Psoas muscle (tissue), 7 donors: ENCODE measurements at regions not wholly inside any gene's neighbourhood (a gene's known extent, or its start where the extent isn't known, plus 50 kb on each side); places are given as distances from the start of the nearest gene placed in this dataset.
A peak's percentile ranks its signal among the peaks of the same experiment; 100 is the strongest.

ENCODE experiments used
- ATAC-seq, 4 donors: fragments of 200-7000 bp; cut with Tn5 transposase; one replicate each; pipeline ENCODE4 v1.9.1; 2020; ENCODE audit warnings: moderate library complexity in 3 of 4, mild to moderate bottlenecking in 2 of 4
- DNase-seq, 2 donors: peaks; one replicate each; pipeline ENCODE4 v3.0.0-alpha.2; 2020
- H3K27ac ChIP-seq: fragments of 200-600 bp; one replicate; pipeline ENCODE4 v1.8.0; 2022
- H3K27me3 ChIP-seq, 3 donors: fragments of 200-600 bp in 1 of 3; one replicate each; pipeline versions ENCODE4 v1.6.1 to v1.8.0; 2013 to 2022; ENCODE audit warnings: low read length in 2 of 3, mild to moderate bottlenecking in 2 of 3, moderate library complexity in 1 of 3; ENCODE audit not compliant: insufficient read depth in 3 of 3
- H3K36me3 ChIP-seq, 2 donors: fragments of 200-600 bp in 1 of 2; one replicate each; pipeline versions ENCODE4 v1.6.1 to v1.8.0; 2013 to 2022; ENCODE audit warnings: low read depth in 1 of 2, mild to moderate bottlenecking in 1 of 2, moderate library complexity in 1 of 2; ENCODE audit not compliant: insufficient read depth in 1 of 2
- H3K4me1 ChIP-seq: fragments of 200-600 bp; one replicate; pipeline ENCODE4 v1.8.0; 2022
- H3K4me3 ChIP-seq: fragments of 200-600 bp; one replicate; pipeline ENCODE4 v1.8.0; 2022; ENCODE audit warnings: mild to moderate bottlenecking
- H3K9me3 ChIP-seq: fragments of 200-600 bp; one replicate; pipeline ENCODE4 v1.8.0; 2022
- CTCF ChIP-seq: fragments of 200-600 bp; IDR thresholded peaks from one replicate; pipeline ENCODE4 v1.8.0; 2022; ENCODE audit warnings: antibody characterized with exemption
- WGBS, 3 donors: extraction: QIAGEN DNeasy Blood & Tissue Kit; methylation state at CpG; one replicate each; pipeline versions ENCODE4 v1.1.6 to v1.1.7; 2013; 5-methylcytosine and 5-hydroxymethylcytosine counted together
- intact Hi-C, 2 donors: fragments of 100-400 bp; cut with DNase I; formaldehyde crosslinking; loops; one replicate each; pipeline versions ENCODE4 v1.11.0 to v1.14.2; 2022
- donor health status: healthy with polysubstance abuse.
- donor health status: DM: no; HTN: no; CAD: no; lungs with moderate emphysema.
- donor health status: Bipolar disorder and iron deficiency.
- donor health status: healthy.
- donor health status: DM: yes; HTN: yes; CAD: no.
- donor health status: DM: no; HTN: no; CAD: no.
- donor health status: DM: yes; HTN: yes; CAD: no.

GRCh38 chr11:122232985-122233384 is 117.0 kb upstream of the BLID start:
- TF ChIP-seq CTCF, result no peak
- WGBS, 3 donors, result 96 to 100% (median 96%) methylated on average over 4 of the region's 4 CpGs
- no peaks in the 10 kb centered on the region for H3K27me3 ChIP-seq
- peaks cover 26% of the 10 kb centered on the region for H3K4me1 ChIP-seq
- no peak overlapping the region for H3K4me3 ChIP-seq
- ATAC-seq (no peak), DNase-seq (no peak)
- H3K9me3 ChIP-seq, result no peaks in the 10 kb centered on the region
- H3K36me3 ChIP-seq, result no peaks in the 10 kb centered on the region
- intact Hi-C loops, result no loop called here
- no peak overlapping the region for H3K27ac ChIP-seq

- intact Hi-C loops, result no loop called here
- peaks cover 21% of the 10 kb centered on the region for H3K4me1 ChIP-seq
- no peak for ATAC-seq
Measured at GRCh38 chr11:122230385-122230755, 114.4 kb upstream of the BLID start.

GRCh38 chr11:122229481-122230384 is 113.7 kb upstream of the BLID start:
- H3K4me1 ChIP-seq, result peaks cover 14% of the 10 kb centered on the region
- peak overlapping the region; percentile 29 for H3K4me3 ChIP-seq
- DNase-seq, result no peak
- no peaks in the 10 kb centered on the region for H3K27me3 ChIP-seq
- WGBS, 3 donors, result 41 to 51% (median 50%) methylated on average over 22 of the region's 22 CpGs
- H3K27ac ChIP-seq, result peak overlapping the region; percentile 58
- no peak for TF ChIP-seq CTCF
- H3K9me3 ChIP-seq, result no peaks in the 10 kb centered on the region
- peak in 2 of 4 donors; percentile 16 to 43 for ATAC-seq
- no peaks in the 10 kb centered on the region for H3K36me3 ChIP-seq
- intact Hi-C loops, result no loop called here

More at GRCh38 chr11:122230385-122230755, 114.4 kb upstream of the BLID start:
- peak overlapping the region; percentile 58 for H3K27ac ChIP-seq
- H3K27me3 ChIP-seq, result no peaks in the 10 kb centered on the region
- no peaks in the 10 kb centered on the region for H3K36me3 ChIP-seq
- WGBS, 3 donors, result 46 to 62% (median 60%) methylated on average over 7 of the region's 7 CpGs
- no peak for DNase-seq
- peak overlapping the region; percentile 29 for H3K4me3 ChIP-seq
- no peak for TF ChIP-seq CTCF
- no peaks in the 10 kb centered on the region for H3K9me3 ChIP-seq

GRCh38 chr11:122229078-122229477 is 113.1 kb upstream of the BLID start:
- no peaks in the 10 kb centered on the region for H3K9me3 ChIP-seq
- H3K27ac ChIP-seq, result peak overlapping the region; percentile 58
- no peak overlapping the region for H3K4me3 ChIP-seq
- no peak for DNase-seq
- WGBS, 3 donors, result 4 to 7% (median 6%) methylated on average over 2 of the region's 2 CpGs
- H3K4me1 ChIP-seq, result peaks cover 11% of the 10 kb centered on the region
- peak; percentile 66 to 88 (median 86) for ATAC-seq
- intact Hi-C loops, result no loop called here
- no peaks in the 10 kb centered on the region for H3K27me3 ChIP-seq
- no peak for TF ChIP-seq CTCF
- H3K36me3 ChIP-seq, result no peaks in the 10 kb centered on the region
